ENCODE measurements at regions not wholly inside any gene's neighbourhood (a gene's known extent, or its start where the extent isn't known, plus 50 kb on each side); places are given as distances from the start of the nearest gene placed in this dataset.
A peak's percentile ranks its signal among the peaks of the same experiment; 100 is the strongest.

GRCh38 chr9:97747201-97747965, 50.2 kb upstream of the XPA start:
- H3K27ac ChIP-seq: no peak overlapping the region
- H3K27me3 ChIP-seq (ENCODE audit: insufficient read depth, low read depth, severe bottlenecking): no peaks in the 10 kb centered on the region
- TF ChIP-seq CTCF (IDR thresholded peaks at IDR 0.05; ENCODE audit: low read depth, low read length): no peak
- DNase-seq: peak; percentile 41
- no peaks in the 10 kb centered on the region for H3K9me3 ChIP-seq (ENCODE audit: severe bottlenecking)
- H3K36me3 ChIP-seq: no peaks in the 10 kb centered on the region
- no peak overlapping the region for H3K4me3 ChIP-seq (ENCODE audit: low read depth, low read length)

- Histone ChIP-seq H3K4me3 (ENCODE audit: low read depth, low read length) (no peak overlapping the region), H3K27ac (no peak overlapping the region), H3K27me3 (ENCODE audit: insufficient read depth, low read depth, severe bottlenecking) (no peaks in the 10 kb centered on the region), H3K36me3 (no peaks in the 10 kb centered on the region), H3K9me3 (ENCODE audit: severe bottlenecking) (peaks cover 1% of the 10 kb centered on the region)
- no peak for DNase-seq
- no peak for TF ChIP-seq CTCF (IDR thresholded peaks at IDR 0.05; ENCODE audit: low read depth, low read length)
Observed at GRCh38 chr9:97748525-97748924, 51.4 kb upstream of the XPA start.

GRCh38 chr9:97749928-97750327, 52.8 kb upstream of the XPA start:
- no peak overlapping the region for H3K27ac ChIP-seq
- TF ChIP-seq CTCF (IDR thresholded peaks at IDR 0.05; ENCODE audit: low read depth, low read length): no peak
- peaks cover 9% of the 10 kb centered on the region for H3K9me3 ChIP-seq (ENCODE audit: severe bottlenecking)
- H3K36me3 ChIP-seq: no peaks in the 10 kb centered on the region
- H3K27me3 ChIP-seq (ENCODE audit: insufficient read depth, low read depth, severe bottlenecking): no peaks in the 10 kb centered on the region
- H3K4me3 ChIP-seq (ENCODE audit: low read depth, low read length): no peak overlapping the region
- no peak for DNase-seq

GRCh38 chr9:97751531-97751930, 54.4 kb upstream of the XPA start:
- no peak overlapping the region for H3K27ac ChIP-seq
- TF ChIP-seq CTCF (IDR thresholded peaks at IDR 0.05; ENCODE audit: low read depth, low read length): no peak
- DNase-seq: no peak
- no peak overlapping the region for H3K4me3 ChIP-seq (ENCODE audit: low read depth, low read length)
- no peaks in the 10 kb centered on the region for H3K36me3 ChIP-seq
- H3K9me3 ChIP-seq (ENCODE audit: severe bottlenecking): peaks cover 11% of the 10 kb centered on the region
- H3K27me3 ChIP-seq (ENCODE audit: insufficient read depth, low read depth, severe bottlenecking): no peaks in the 10 kb centered on the region

- Histone ChIP-seq H3K9me3 (ENCODE audit: severe bottlenecking) (peaks cover 11% of the 10 kb centered on the region), H3K27me3 (ENCODE audit: insufficient read depth, low read depth, severe bottlenecking) (no peaks in the 10 kb centered on the region), H3K36me3 (no peaks in the 10 kb centered on the region), H3K4me3 (ENCODE audit: low read depth, low read length) (no peak overlapping the region), H3K27ac (no peak overlapping the region)
- TF ChIP-seq CTCF (IDR thresholded peaks at IDR 0.05; ENCODE audit: low read depth, low read length): no peak
- no peak for DNase-seq
Observed at GRCh38 chr9:97752274-97752673, 55.1 kb upstream of the XPA start.

- Histone ChIP-seq H3K36me3 (no peaks in the 10 kb centered on the region), H3K4me3 (ENCODE audit: low read depth, low read length) (no peak overlapping the region), H3K27ac (no peak overlapping the region), H3K27me3 (ENCODE audit: insufficient read depth, low read depth, severe bottlenecking) (no peaks in the 10 kb centered on the region), H3K9me3 (ENCODE audit: severe bottlenecking) (peaks cover 11% of the 10 kb centered on the region)
- no peak for DNase-seq
- TF ChIP-seq CTCF (IDR thresholded peaks at IDR 0.05; ENCODE audit: low read depth, low read length): no peak
Observed at GRCh38 chr9:97753364-97753763, 56.2 kb upstream of the XPA start.

Data from WERI-Rb-1 (cell line).